ENCODE measurements at regions not wholly inside any gene's neighbourhood (a gene's known extent, or its start where the extent isn't known, plus 50 kb on each side); places are given as distances from the start of the nearest gene placed in this dataset.

DNA sequence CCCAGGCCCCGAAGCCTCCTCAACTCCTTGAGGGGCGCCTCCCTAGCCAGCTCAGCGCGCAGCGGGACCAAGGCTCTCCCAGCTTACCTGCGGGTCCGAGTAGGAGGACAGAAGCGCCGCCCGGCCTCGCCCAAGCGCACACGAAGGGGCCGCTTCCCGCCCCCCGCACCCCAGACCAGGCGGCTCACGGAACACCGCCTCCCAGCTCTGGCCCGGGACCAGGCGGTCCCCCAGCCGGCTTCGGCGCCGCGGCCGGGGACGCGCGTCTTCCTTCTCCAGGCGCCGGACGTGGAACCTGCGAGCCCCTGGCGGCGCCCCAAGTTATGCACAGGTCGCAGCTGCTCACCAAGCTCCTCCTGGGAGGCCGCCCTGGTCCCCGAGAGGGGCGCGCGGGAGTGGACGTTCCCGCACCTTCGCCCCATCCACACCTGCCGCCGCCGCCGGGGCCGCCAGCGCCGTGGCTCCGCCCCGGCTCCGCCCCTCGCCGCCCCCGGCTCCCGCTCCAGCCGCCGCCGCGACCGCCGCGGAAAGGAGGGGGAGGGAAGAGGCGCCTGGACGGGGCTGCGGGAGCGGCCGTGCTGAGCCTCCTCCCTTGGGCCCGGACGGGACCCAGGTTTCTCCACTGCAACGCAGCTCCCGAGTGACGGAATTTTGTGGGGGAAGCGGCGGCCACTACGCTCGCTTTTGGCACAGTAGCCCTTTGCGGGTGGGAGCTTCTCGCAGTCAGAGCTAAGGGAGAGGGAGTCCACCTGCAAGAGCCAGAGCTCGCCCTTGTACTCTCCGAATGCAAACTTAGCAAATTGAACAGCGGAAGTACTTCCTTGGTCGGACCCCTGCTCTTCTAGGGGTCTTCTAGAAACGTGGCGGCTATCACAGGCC is 77.5 kb upstream of the IFNE start:
- ATAC-seq (no peak), DNase-seq (ENCODE audit: missing footprints) (peak; percentile 57)
- intact Hi-C loops (cut with DNase I) = no loop called here

DNA sequence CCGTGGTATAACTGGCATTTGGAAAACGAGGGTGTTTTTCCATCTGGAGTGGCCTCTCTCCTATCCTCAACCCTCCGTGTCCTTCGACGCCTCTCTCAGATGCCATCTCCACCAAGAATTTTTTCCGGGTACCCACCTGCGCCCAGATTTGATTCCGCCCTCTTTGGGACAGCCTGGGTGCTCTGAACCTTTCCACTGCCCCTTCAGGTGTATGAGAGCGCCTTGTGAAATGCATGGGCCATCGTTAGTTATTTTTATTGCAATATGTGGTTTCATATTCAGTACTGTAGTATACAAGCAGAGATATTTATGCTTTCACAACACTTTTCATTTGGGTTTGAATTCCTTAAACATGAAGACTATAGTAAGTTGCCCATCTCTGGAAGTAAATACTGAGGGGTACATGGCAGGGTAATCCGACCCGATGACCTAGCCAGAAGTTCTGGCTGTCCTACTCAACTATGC is 78.2 kb upstream of the IFNE start:
- ATAC-seq (no peak), DNase-seq (ENCODE audit: missing footprints) (no peak)
- intact Hi-C loops (cut with DNase I) = no loop called here

DNA sequence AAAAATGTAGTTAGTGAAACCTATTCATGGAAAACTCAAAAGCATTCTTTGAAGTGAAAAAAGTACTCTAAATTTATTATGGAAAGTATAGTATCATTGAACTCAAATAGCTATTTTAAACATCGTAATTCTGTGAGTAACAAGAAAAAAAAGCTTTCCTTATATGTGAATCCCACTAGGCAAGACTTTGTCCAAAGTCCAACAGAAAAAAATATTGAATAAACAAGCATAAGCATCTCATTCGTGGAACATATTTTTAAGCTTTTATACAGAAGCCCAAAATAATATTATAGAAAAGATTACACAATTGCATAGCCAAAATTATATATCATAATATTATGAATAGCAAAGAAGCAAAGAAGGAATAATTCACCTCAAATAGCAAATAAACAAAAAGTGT is 79.4 kb upstream of the IFNE start:
- intact Hi-C loops (cut with DNase I) = no loop called here
- no peak for ATAC-seq
- no peak for DNase-seq (ENCODE audit: missing footprints)

DNA sequence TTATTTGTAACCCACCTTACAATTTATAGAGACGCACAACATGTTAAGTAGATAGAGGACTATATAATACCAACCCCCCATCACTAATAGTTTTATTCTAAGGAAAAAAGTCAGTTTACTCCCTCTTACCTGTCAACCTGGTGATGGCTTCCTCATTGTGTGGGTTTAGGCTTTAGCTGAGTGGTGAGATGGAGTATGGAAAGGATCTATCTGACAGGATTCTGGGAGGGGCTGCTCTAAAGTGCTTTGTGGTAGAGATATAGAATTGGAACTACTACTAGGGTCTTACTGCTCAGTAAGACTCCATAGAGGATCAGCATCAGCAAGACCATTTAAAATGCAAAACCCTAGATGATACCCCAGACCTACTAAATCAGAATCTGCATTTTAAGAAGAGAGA is 82.1 kb upstream of the IFNE start:
- intact Hi-C loops (cut with DNase I) = no loop called here
- ATAC-seq (no peak), DNase-seq (ENCODE audit: missing footprints) (no peak)

DNA sequence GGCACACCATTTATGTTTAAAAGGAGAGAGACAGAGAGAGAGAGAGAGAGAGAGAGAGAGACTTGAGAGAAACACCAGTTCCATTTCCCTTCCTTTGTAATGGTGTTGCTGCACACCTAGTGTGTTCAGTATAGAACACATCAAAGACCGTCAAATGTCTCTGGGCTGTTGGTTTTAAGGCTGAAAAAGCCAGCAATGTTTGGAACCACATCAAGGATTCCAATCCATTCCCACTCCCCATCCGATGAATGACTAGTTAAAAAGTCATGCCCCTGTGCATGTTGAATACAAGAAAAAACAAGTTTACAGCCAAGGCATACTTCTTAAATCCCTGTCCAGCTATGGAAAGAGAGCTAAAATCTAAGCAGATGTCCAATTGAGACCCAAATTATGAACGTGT is 83.0 kb upstream of the IFNE start:
- DNase-seq (ENCODE audit: missing footprints) = no peak
- intact Hi-C loops (cut with DNase I) = no loop called here
- no peak for ATAC-seq

DNA sequence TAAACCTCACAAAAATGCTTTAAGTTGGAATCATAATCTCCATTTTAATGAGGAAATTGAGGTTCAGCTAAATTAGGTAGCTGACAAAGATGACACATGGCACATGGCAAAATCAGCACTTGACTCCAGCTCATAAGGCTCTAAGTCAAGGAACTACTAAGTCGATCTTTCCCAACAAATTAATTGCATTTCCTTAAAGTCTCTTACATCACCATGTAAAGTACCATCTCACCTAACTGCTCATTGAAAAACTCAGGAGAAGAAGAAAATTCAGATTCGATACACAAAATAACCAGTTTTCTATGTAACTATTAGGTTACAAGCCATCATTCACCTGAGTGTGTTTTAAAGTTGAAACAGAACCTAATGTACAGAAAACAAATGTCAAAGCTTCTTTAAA is 85.8 kb upstream of the IFNE start:
- DNase-seq (ENCODE audit: missing footprints) (no peak), ATAC-seq (no peak)
- intact Hi-C loops (cut with DNase I) = no loop called here

DNA sequence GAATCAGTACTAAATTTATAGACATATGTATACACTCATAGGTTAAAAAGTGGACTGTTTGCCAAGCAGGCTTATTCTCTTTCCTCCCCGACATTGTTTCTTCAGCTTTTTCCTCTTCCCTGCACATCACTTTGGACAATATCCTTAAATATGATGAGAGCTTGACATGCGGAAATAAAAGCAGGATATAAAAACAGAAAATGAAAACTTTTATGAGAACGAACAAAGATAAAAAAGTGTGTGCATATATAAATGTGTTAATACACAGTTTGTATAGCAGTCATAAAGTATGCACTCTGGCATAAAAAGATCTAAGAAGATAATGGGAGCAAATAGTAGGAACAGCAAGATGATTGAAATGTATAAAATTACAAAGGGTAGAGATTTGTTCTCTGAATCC is 86.4 kb upstream of the IFNE start:
- intact Hi-C loops (cut with DNase I) = no loop called here
- ATAC-seq = no peak

DNA sequence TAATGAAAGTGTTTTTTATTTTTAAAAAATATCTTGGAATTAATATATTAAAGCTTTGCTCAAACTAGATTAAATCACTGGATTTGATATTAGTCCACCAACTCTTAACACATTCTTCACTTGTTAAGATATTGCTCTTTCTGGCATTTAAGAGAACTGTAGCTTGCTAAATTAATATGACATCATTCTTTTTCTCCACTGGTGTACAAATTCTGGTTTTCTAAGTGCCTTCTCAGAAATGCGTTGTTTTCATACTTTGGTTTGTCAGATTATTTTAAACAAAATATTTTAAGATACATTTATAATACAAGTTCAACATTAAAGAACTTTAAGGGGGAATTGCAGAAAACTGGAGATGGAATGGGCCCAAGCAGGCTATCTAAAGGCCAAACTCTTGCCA is 87.6 kb upstream of the IFNE start:
- ATAC-seq = no peak
- no peak for DNase-seq (ENCODE audit: missing footprints)
- intact Hi-C loops (cut with DNase I) = no loop called here

More for the DNA sequence above, 86.4 kb upstream of the IFNE start:
- DNase-seq (ENCODE audit: missing footprints) = no peak

DNA sequence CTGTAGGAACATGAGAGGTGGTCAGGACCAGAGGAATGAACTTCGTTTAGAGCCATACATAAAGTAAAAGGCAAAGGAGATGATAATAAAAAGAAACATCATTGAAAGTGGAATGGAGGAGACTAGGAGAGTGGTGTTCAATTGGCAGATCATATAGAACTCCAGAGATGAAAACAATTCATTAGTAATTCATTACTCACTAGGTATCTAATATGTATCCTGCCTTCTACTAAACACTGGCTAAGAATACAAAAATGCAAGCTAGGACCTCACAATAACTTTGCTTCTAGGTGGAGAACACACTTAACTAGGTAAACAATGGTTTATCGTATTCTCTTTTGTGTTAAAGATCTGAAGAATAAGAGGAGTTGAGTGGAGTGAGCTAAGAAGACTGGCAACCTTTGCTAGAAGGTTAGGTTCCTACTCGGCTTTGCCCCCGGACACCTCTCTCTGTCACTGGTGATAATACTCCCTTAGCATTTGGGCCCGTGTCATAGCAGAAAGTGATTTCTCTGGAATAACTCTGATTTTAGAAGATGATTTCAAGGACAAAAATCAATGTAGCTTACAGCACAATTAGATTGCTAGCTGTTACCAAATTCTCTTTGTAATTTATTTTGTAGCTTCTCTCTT is 88.6 kb upstream of the IFNE start:
- DNase-seq (ENCODE audit: missing footprints) = no peak
- intact Hi-C loops (cut with DNase I) = no loop called here

DNA sequence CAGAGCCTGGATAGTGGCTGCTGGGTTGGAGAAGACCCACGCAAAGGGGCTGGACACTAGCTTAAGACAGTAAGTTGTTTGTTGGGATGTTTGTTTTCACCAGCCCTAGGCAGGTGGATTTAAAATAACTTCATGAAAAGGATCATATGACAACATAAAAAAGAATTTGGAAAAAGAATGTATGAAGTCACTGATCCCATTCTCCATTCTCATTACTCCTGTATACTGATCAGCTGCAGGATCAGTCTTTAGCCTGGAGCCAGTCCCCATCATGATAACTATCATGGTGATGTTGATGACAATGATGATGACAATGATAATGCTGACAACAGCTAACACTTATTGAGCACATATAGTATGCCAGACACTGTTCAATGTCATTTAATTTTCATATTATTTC is 92.1 kb upstream of the IFNE start:
- intact Hi-C loops (cut with DNase I) = no loop called here
- DNase-seq (ENCODE audit: missing footprints) = no peak
- ATAC-seq = no peak

More for the DNA sequence above, 88.6 kb upstream of the IFNE start:
- no peak for ATAC-seq

DNA sequence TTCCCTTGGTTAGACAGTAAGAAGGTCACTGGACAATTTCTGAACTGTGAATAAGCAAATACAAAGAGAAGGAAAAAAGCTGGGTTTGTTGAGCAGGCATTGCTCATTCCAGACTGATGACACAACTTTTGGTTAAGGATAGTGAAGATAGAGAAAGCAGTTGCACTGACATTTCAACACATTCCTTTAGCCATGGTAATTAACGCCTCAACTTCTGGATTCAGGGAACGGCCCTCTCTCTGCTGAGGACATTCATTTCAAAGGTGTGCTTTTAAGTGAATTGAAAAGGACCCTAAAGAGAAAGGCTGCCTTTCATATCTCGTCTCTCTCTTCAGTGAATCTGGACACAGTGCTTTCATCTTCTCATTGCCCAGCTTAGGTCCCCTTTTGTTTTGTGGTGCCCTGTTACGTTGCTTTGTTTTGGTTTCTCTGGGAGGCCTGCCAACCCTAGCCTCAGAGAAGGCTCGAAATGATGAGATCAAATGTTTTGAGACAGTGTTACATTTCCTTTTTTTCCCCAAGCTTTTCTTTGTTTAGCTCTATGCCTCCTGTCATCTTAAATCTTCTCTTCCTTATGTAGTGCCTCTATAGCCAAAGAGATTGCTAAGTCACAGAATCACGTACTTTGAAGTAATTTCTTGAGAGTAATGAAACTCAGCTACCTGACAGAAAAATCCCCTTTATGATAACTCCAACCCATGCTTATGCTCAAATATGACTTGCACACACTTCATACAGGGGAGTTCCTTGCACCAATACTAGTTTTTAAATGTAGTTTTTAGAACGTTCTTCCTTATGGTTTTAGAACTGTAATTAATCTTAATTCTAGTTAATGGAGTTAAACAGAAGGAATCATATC is 94.4 kb upstream of the IFNE start:
- intact Hi-C loops (cut with DNase I) = no loop called here
- DNase-seq (ENCODE audit: missing footprints) (no peak), ATAC-seq (peak; percentile 64)

DNA sequence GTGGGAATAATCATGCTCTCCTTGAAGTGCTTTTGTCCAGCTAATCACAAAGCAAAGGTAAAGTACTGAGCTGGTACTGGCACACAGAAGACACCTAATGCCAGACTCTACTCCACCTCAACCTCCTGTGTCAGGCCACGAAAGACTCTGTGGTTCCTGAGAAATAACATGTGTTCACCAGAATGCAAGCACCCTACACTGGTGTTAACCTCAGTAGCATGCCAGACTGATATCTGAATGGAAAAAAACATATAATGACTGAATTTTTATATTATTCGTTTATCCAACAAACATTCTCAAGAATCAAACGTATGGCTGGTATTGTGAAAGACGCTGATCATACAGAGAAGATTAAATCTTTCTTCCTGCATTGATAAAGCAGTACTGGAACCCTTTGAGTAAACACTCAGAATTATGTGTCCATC is 97.1 kb upstream of the IFNE start:
- no peak for ATAC-seq
- DNase-seq (ENCODE audit: missing footprints) = no peak
- intact Hi-C loops (cut with DNase I) = no loop called here

DNA sequence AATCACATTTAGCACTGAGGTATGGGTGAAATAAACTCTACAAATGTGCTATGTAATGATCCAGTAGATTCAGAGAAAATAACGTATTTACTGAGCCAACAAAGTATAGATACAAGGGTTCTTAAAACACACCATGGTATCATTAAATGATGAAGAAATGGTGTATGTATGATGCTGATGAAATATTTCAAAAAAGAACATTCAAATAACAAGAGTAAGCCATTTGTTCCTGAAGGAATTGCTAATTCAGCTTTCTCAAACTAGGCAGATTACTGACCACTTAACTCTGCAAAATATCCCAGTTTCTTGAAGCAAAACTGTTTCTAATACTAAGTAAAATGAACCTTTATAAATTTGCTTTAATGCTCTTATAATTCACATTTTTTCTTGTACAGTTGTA is 97.6 kb upstream of the IFNE start:
- intact Hi-C loops (cut with DNase I) = no loop called here
- ATAC-seq = no peak

DNA sequence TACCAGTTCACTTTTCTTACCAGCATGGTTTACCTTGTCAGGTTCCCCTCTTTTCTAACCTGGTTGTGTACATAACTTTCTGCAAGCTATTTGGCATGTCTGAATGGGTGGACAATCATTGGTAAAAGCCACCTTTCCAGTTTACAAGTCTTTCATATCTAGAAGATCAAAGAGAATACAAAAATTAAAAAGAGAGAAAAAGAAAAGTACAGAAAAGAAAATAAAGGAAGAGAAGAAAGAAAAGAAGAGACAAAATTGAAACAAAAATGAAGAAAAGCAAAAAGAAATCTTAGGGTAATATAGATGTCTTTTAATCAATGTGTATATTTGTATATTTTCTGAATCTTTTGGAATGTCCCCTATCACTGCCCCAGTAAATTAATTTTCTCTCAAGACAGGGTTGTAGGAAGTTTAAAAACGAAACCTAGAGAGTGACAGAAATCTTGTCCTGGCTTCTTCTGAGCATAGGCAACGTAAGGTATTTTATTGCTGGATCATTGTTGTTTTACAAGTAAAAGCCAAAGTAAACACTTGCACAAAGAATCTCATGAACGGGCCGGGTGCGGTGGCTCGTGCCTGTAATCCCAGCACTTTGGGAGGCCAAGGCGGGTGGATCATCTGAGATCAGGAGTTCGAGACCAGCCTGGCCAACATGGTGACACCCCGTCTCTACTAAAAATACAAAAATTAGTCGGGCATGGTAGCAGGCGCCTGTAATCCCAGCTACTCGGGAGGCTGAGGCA is 98.7 kb upstream of the IFNE start:
- DNase-seq (ENCODE audit: missing footprints) (no peak), ATAC-seq (no peak)
- intact Hi-C loops (cut with DNase I) = no loop called here

More for the DNA sequence above, 97.6 kb upstream of the IFNE start:
- no peak for DNase-seq (ENCODE audit: missing footprints)

DNA sequence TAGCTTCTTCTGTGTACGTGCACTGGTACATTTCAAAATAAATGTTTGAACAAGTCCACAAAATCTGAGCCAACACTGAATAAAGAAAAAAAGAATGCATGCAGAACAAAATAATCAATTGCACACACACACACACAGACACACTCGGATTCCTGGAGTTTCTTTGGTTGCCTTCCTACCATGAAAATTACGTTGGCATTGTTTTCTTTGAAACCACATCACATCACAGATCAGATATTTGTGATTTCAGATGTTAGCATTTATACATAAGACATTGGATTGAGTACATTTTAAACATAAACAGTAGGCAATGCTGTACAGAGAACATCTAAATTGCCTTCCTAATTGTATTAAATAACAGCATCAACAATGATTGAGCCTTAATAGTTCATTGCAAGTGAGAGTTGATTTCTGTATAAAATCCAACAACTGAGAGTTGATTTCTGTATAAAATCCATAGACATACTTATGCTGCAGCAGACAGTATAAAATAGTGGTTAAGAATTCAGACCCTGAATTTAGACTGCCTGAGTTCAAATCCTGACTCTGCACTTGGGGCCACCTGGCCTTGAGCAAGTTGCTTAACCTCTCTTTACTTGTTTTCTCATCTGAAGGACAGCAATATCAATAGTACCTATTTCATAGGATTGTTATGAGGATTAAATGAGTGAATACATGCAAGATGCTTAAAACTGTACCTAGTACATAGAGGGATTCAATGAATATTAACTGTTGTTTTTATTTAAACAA is 101.7 kb upstream of the IFNE start:
- DNase-seq (ENCODE audit: missing footprints) = no peak
- ATAC-seq = no peak
- intact Hi-C loops (cut with DNase I) = no loop called here

DNA sequence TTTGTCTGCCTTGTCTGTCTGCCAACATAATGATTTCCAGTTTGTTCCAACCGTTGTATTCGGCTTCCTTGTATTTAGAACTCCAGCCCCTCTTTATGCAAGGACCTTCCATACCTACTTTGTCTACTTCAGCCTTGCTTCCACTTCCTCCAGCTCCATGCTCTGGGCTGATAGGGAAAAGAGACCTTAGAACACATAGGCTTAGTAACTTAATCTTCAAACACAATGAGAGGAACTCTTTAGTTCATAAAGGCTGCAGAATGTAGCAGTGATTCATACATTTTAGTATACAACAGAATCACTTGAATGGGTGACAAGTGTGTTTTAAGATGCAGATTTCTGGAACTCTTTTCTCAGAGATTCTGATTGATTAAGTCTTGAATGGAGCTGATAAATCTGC is 102.8 kb upstream of the IFNE start:
- no peak for DNase-seq (ENCODE audit: missing footprints)
- intact Hi-C loops (cut with DNase I) = no loop called here
- ATAC-seq = no peak

DNA sequence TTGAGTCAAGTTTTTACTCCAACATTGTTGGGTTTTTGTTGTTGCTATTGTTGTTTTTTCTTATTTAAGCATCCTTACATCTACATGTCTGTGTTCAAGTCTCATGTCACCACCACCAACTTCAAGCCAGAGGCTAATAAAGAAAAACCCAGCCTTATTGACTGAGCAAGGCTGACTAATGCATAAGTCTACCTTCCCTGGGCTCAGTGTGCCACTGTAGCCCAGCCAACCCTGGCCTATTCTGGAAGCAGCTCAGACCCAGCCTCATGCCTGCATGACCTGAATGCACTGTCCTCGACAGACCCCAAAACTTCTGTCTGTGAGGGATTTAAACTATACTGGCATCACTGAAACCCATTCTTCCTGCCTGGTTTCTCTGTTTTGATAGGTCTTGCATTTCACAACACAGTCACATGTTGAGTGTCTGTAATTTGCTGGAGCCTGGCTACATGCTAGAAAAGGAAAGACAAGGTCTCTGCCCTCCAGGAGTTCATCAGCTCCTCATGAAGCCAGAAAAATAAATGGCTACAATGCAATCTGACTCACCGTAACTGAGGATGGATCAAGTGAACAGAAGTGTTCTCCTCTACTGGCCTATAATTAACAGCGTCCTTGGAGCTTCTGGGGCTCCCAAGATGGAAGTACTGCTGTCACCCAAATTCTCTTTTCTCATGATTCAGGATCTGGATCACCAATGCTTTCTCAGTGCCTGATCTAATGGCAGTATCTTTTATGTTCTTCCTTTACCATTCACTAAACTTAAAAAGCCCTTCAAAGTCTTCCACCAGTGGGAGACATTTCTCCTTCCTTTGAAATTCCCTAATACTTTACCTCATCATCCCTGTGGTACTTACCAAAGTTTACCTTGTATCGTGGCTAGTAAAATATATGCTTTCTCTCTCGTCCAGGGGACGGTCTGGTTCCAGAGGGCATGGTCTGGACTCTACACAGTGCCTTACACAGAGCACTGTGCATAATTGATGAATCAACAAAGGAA is 103.9 kb upstream of the IFNE start:
- no peak for ATAC-seq
- intact Hi-C loops (cut with DNase I) = no loop called here
- DNase-seq (ENCODE audit: missing footprints) = no peak

All from Right ventricle myocardium inferior (tissue), 1 donor.